Colonic mucosa (tissue), 4 donors: ENCODE measurements at regions not wholly inside any gene's neighbourhood (a gene's known extent, or its start where the extent isn't known, plus 50 kb on each side); places are given as distances from the start of the nearest gene placed in this dataset.
A peak's percentile ranks its signal among the peaks of the same experiment; 100 is the strongest.

Source experiments
- DNase-seq: peaks from one replicate; pipeline ENCODE4 v3.0.0-alpha.2; 2020
- H3K27ac ChIP-seq: fragments of 200-600 bp; one replicate; pipeline ENCODE4 v1.8.0; 2021
- H3K27me3 ChIP-seq: fragments of 200-600 bp; one replicate; pipeline ENCODE4 v1.8.0; 2021
- H3K36me3 ChIP-seq: fragments of 200-600 bp; one replicate; pipeline ENCODE4 v1.8.0; 2021
- H3K4me1 ChIP-seq: fragments of 200-600 bp; one replicate; pipeline ENCODE4 v1.8.0; 2021; ENCODE audit warnings: mild to moderate bottlenecking
- H3K4me3 ChIP-seq: fragments of 200-600 bp; one replicate; pipeline ENCODE4 v1.8.0; 2021
- H3K9ac ChIP-seq, 2 donors: one replicate each; pipeline ENCODE4 v1.7.0; 2013; ENCODE audit warnings: control low read depth in 2 of 2, low read depth in 2 of 2, low read length in 2 of 2
- H3K9me3 ChIP-seq: fragments of 200-600 bp; one replicate; pipeline ENCODE4 v1.8.0; 2021
- CTCF ChIP-seq: fragments of 200-600 bp; IDR thresholded peaks from one replicate; pipeline ENCODE4 v1.8.0; 2022; ENCODE audit warnings: antibody characterized with exemption, mild to moderate bottlenecking
- intact Hi-C: fragments of 100-400 bp; cut with DNase I; formaldehyde crosslinking; loops from one replicate; pipeline ENCODE4 v1.14.1; 2022
- donor health status: healthy.
- donor health status: DM: no; HTN: no; CAD: no.
- donor health status: DM: no; HTN: no; CAD: no.

DNA sequence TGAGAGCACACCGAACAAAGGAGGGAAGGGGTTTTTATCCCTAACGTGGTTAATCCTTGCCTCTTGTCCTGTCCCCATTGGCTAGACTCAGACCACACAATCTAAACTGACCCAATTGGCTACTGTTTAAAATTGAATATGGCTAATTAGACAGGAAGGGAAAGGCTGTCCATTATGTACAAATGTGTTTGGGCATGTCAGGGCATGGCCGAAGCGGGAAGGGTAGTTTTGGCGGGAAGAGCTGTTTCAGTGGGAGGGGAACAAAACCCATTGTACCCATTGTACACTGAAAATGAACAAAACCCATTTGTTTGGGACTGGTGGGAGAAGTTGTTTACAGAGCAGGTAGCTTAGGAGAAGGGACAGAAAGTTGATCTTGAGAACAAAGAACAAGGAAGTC, 330.9 kb upstream of the POU1F1 start:
- no peaks in the 10 kb centered on the region for H3K36me3 ChIP-seq
- no peak overlapping the region for H3K4me3 ChIP-seq
- intact Hi-C loops, result no loop called here
- H3K27me3 ChIP-seq, result no peaks in the 10 kb centered on the region
- no peak overlapping the region for H3K27ac ChIP-seq
- H3K4me1 ChIP-seq, result no peaks in the 10 kb centered on the region
- no peaks in the 10 kb centered on the region for H3K9me3 ChIP-seq
- no peak for TF ChIP-seq CTCF
- no peak overlapping the region for H3K9ac ChIP-seq
- no peak for DNase-seq

DNA sequence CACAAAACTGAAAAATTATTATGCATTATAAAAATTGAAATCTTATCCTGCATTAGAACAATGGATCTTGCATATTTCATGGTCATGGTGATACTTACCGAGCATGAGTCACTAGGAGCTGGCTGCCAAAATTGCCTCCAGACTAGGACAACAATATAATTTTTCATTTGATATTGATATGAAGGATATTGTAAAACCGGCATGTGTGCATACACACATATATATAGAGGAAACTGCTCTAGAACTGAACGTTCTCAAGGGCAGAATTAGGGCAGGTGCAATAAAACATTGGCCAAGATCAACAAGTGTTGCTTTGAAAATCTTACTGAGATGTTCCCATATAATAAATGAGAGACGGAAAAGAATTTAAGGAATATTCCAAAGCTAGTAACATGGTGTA, 319.4 kb upstream of the POU1F1 start:
- H3K9me3 ChIP-seq, result no peaks in the 10 kb centered on the region
- no peaks in the 10 kb centered on the region for H3K4me1 ChIP-seq
- no peaks in the 10 kb centered on the region for H3K36me3 ChIP-seq
- no peak overlapping the region for H3K4me3 ChIP-seq
- peak; percentile 55 for DNase-seq
- TF ChIP-seq CTCF, result no peak
- H3K27me3 ChIP-seq, result no peaks in the 10 kb centered on the region
- no peak overlapping the region for H3K27ac ChIP-seq
- H3K9ac ChIP-seq, result no peak overlapping the region
- intact Hi-C loops, result no loop called here

- DNase-seq, result no peak
- Histone ChIP-seq H3K9ac (no peak overlapping the region), H3K27ac (no peak overlapping the region), H3K4me3 (no peak overlapping the region), H3K27me3 (no peaks in the 10 kb centered on the region), H3K4me1 (no peaks in the 10 kb centered on the region), H3K9me3 (no peaks in the 10 kb centered on the region), H3K36me3 (no peaks in the 10 kb centered on the region)
- no peak for TF ChIP-seq CTCF
- intact Hi-C loops, result no loop called here
Observed at GRCh38 chr3:87581240-87581639, 304.9 kb upstream of the POU1F1 start.

DNA sequence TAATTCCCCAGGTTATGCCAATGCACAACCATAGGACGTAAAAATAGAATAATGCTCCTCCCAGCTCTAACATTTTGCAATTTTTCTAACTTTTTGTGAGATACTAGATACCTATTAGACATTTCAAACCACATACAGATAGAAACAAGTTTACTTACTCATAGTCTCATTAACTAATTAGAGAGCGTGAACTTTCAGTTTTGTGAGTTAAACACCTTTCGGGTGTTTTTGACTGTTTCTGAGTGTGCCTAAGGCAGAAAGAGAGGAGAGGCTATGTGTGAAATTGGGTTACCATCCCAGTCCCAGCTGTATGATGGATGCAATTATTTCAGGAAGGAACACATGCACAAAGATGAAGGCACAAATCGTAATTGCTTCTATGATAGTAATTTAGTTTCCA, 300.4 kb upstream of the POU1F1 start:
- no peaks in the 10 kb centered on the region for H3K4me1 ChIP-seq
- H3K4me3 ChIP-seq, result no peak overlapping the region
- intact Hi-C loops, result no loop called here
- no peak for TF ChIP-seq CTCF
- no peaks in the 10 kb centered on the region for H3K36me3 ChIP-seq
- no peak for DNase-seq
- H3K9ac ChIP-seq, result no peak overlapping the region
- H3K27me3 ChIP-seq, result no peaks in the 10 kb centered on the region
- H3K27ac ChIP-seq, result no peak overlapping the region
- H3K9me3 ChIP-seq, result no peaks in the 10 kb centered on the region

GRCh38 chr3:87575550-87575949, 299.2 kb upstream of the POU1F1 start:
- H3K9me3 ChIP-seq, result no peaks in the 10 kb centered on the region
- H3K4me1 ChIP-seq, result no peaks in the 10 kb centered on the region
- DNase-seq, result peak; percentile 45
- TF ChIP-seq CTCF, result no peak
- no peaks in the 10 kb centered on the region for H3K36me3 ChIP-seq
- no peaks in the 10 kb centered on the region for H3K27me3 ChIP-seq
- intact Hi-C loops, result no loop called here
- H3K9ac ChIP-seq, result no peak overlapping the region
- H3K4me3 ChIP-seq, result no peak overlapping the region
- H3K27ac ChIP-seq, result no peak overlapping the region

DNA sequence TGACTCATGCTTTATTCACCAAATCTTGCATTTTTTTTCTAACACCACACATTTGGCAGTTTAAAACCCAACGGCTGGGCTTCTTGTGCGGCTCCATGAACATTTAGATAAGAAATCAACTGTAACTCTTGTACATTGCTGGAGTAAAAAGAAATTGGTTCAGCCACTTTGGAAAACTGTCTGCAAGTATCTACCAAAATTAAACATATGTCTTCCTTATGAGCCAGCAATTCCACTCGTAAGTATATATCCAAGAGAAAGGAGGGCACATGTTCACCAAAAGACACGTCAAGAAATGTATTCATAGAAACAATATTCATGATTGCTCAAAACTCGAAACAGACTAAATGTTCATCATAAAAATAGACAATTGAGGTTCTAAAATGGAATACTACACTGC, 291.9 kb upstream of the POU1F1 start:
- H3K27me3 ChIP-seq, result no peaks in the 10 kb centered on the region
- H3K27ac ChIP-seq, result no peak overlapping the region
- no peaks in the 10 kb centered on the region for H3K4me1 ChIP-seq
- intact Hi-C loops, result no loop called here
- no peaks in the 10 kb centered on the region for H3K36me3 ChIP-seq
- TF ChIP-seq CTCF, result no peak
- H3K9ac ChIP-seq, result no peak overlapping the region
- no peaks in the 10 kb centered on the region for H3K9me3 ChIP-seq
- H3K4me3 ChIP-seq, result no peak overlapping the region
- no peak for DNase-seq
